Eye (tissue), 1 donor: ENCODE measurements at regions not wholly inside any gene's neighbourhood (a gene's known extent, or its start where the extent isn't known, plus 50 kb on each side); places are given as distances from the start of the nearest gene placed in this dataset.

Experiments used
- DNase-seq: peaks from one replicate; pipeline ENCODE4 v3.0.0-alpha.2; 2015

DNA sequence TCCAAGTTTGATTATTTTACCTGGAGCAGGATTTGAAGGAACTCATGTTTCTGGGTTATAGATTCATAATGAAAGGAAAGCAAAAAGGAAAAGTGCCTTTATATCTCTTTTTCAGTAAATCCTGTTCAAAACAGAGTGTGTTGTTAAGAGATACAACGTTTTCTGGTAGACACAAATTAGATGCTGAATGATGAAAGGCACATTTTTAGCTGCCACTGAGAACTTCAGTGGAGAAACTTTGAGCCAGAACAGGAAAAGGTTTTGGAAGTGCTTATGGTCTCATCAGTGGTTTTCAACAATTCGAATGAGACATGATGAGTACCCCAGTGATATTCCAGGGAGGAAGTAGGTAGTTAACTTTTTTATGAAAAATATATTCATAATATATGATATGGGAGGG is 338.0 kb upstream of the C1orf87 start:
- no peak for DNase-seq

DNA sequence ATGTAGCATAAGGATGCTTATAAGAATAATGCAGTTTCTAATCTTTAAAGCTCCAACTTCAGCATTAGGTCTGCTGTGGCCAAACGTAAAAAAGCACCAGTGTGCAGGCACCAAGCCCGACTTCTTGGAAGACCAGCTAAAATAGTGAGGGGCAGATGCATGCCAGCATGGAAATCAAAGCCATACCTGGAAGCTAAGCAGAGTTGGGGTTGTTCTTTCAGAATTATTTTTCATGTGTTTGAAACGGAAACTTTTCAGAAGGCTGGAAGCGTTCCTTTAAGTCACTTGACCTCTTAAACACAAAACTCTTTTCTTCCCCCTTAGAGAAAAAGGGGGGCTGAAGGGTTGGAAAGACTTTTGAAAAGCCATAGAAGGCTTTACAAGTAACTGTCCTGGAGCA is 329.2 kb upstream of the C1orf87 start:
- DNase-seq = no peak

GRCh38 chr1:60402216-60402615 is 328.6 kb upstream of the C1orf87 start:
- DNase-seq = no peak

- no peak for DNase-seq
These were observed 320.9 kb upstream of the C1orf87 start for GRCh38 chr1:60394436-60394835.

GRCh38 chr1:60390593-60391282 is 317.2 kb upstream of the C1orf87 start:
- DNase-seq = no peak

- no peak for DNase-seq
These were observed 314.8 kb upstream of the C1orf87 start for GRCh38 chr1:60388092-60388987.

DNA sequence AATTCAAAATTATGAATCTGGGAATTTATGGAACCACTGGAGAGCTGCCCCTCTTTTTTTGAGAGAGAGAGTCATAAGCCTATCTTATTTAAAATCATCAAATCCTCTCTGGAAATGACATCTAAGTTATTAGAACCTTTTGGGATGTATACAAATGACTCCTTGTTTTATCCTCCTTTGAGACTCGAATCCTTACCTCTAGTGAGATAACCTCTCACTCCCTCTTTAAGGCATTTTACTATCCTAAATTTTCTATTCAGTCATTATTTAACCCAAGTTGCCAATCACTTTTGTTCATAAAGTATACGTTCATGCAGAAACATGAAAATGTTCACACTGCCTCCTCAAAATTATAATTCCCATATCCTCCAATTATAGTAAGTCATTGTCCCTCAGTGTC is 313.6 kb upstream of the C1orf87 start:
- DNase-seq = no peak

- no peak for DNase-seq
These were observed 312.7 kb upstream of the C1orf87 start for GRCh38 chr1:60386249-60386648.

- DNase-seq = no peak
These were observed 302.6 kb upstream of the C1orf87 start for GRCh38 chr1:60376196-60376595.

DNA sequence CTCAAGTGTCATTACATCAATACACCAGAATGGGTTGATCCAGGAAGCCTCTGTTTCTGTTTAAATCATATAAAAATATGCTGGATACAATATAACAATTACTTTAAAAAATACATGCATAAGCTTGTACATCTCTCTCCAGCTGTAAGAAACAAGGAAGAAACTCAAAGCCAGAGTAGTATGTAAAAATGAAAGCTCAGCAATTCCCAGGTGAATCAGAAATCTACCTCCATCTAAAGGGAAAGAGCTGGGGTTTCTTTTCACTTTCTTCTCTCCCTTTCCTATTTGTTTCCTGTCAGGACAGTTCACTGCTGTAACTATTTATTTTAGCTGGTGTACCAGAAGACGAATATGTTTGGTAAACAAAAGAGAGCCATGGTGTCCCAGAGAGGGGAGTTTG is 301.0 kb upstream of the C1orf87 start:
- DNase-seq = no peak

DNA sequence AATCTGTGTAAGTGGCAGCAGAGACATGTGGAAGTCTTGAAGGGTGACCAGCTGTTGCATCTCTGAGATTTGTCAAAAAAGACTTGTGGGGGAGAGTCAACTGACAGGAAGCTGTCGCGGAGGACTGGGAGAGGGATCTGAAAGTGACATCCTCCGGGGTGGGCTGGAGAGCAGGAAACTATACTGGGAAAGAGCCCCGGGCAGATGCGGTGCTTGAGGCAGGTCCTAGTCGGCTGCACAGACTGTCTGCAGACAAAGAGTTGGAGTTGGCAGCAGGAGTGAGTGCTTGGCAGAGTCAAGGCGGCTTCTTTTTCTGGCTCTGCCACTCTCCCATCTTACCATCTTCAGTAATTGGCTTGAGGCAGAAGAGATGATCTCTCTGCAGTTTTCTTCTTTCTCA is 294.0 kb upstream of the C1orf87 start:
- no peak for DNase-seq

GRCh38 chr1:60359431-60359830 is 285.9 kb upstream of the C1orf87 start:
- peak; percentile 51 for DNase-seq

DNA sequence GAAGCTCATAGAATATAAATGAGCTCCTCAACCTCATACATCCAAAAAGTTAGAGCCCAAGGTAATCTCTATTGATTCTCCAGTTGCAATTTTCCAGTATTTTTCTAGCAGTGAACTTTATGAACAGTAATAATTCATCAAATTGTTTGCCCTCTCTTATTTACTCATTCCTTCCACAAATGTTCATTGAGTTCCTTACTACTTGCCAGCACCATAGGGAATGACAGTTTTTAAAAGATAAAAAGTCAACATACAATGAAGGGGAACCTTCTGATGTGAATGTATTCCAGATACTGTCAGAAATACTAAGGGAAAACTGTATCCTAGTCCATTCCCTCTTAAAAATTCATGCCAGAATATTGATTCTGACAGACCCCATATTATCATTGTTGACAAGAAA is 277.0 kb upstream of the C1orf87 start:
- DNase-seq = no peak

- DNase-seq = no peak
These were observed 275.3 kb upstream of the C1orf87 start for GRCh38 chr1:60348884-60349283.

- DNase-seq = no peak
These were observed 272.1 kb upstream of the C1orf87 start for GRCh38 chr1:60345621-60346020.

DNA sequence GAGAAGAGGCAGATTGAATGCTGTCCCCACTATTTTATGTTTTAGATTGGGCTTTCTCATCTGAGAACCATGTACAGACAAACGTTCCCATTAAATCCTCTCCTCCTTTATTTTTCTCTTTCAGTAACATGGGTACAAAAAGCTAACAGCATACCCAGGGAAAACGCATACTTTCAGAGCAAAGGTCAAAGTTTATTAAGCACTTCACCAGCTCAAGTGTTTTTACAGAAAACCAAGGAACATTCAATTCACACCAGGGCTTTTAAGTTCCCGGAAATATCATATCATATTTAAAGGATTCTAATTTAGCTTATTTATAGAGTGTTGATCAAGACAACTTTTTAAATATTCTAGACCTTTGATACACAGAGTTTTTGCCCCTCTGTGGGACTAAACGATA is 271.5 kb upstream of the C1orf87 start:
- no peak for DNase-seq

DNA sequence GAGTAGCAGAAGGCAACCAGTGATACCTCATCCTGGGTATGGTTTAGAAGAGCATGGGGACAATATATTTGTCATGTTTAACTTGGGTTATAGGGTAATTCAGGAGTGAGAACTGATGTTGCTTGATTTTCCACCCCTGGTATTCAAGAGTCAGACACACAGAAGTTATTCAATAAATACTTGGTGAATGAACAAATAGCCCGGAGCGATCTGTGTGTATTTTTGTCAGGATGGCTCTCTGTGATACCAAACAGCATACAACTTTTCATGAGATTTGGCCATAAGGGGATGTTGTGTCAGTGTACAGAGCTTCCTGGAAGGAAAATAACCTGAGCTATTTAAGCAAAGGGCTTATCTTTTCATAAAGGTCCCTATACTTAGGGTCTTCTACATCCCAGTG is 270.2 kb upstream of the C1orf87 start:
- DNase-seq = no peak

- no peak for DNase-seq
These were observed 269.0 kb upstream of the C1orf87 start for GRCh38 chr1:60342569-60342968.

GRCh38 chr1:60341274-60341673 is 267.7 kb upstream of the C1orf87 start:
- no peak for DNase-seq

DNA sequence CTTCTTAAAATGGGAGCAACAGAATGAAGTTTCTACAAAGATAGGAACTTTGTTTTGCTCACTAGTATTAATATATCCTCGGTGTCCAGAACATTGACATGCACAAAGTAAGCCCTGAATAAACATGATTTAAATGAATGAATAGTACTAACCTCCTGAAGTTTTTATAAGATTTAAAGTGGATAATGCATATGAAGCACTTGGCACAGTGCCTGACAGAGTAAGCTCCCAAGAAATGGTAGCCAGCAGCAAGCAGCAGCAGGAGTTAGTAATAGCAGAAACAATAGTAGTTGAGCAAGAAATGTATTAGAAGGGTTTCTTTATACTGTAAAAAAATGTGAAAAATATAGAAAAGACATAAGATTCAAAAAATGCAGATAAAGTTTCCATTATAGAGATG is 258.1 kb upstream of the C1orf87 start:
- peak; percentile 40 for DNase-seq

GRCh38 chr1:60329651-60330050 is 256.1 kb upstream of the C1orf87 start:
- DNase-seq = peak; percentile 21

DNA sequence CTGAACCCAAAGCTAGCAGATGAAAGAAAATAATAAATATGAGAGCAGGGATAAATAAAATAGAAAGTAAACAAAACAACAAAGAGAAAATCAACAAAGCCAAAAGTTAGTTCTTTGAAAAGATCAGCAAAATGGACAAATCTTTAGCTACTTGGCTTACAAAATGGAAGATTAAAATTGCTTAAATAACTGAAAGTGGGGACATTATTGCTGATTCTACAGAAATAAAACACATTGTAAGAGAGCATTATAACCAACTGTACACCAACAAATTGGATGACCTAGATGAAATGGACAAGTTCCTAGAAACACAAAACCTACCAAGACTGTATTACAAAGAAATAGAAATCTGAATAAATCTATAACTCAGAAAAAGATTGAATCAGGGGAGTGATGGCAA is 238.3 kb upstream of the C1orf87 start:
- no peak for DNase-seq

DNA sequence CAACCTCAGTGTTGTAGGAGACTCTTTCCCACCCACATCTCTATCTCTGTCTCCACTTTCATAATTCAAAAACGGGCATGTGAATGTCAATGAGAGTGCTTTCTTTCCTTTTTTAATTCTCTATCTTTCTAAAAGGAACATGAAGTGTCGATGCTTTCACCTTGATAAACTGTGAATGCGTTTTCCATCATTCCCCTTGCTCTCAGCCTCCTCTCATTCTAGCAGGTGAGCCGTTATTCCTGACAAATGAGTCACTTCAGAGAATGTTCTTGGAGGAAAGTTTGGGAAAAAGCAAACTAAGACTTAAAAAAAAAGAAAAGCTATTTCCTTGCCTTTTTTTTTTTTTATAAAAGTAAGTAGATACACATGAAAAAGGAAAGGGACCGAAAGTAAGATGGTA is 226.0 kb upstream of the C1orf87 start:
- DNase-seq = no peak

DNA sequence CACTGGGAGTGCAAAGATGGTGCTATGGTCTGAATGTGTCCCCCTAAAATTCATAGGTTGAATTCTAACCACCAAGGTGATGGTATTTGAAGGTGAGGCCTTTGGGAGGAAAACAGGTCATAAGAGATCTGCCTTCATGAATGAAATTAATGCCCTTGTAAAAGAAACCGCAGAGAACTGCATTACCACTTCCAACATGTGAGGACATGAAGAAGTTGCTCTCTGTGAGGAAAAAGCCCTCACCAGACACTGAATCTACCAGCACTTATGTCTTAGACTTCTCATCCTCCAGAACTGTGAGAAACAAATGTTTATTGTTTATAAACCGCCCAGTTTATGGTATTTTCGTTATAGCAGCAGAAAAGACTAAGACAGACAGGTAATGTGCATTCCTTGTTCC is 224.7 kb upstream of the C1orf87 start:
- no peak for DNase-seq

DNA sequence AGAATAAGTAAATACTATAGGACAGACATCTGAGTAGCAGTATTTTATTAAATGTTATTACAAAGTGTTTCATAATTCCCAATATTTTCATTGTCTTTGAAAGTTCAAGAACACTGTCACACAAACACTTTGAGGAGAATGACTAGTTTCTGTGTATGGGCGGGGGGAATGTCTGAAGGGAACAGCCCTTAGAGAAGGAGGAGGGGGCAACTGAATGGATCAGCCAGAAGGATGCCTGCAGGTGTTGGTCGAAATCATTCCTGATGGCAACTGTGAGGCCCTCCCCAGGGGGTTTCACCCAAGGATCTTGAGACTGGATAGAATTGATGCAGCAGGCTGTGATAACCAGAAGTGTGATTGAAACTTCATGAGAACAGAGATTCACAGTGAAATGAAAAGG is 223.2 kb upstream of the C1orf87 start:
- no peak for DNase-seq
